ENCODE measurements at regions not wholly inside any gene's neighbourhood (a gene's known extent, or its start where the extent isn't known, plus 50 kb on each side); places are given as distances from the start of the nearest gene placed in this dataset.

DNA sequence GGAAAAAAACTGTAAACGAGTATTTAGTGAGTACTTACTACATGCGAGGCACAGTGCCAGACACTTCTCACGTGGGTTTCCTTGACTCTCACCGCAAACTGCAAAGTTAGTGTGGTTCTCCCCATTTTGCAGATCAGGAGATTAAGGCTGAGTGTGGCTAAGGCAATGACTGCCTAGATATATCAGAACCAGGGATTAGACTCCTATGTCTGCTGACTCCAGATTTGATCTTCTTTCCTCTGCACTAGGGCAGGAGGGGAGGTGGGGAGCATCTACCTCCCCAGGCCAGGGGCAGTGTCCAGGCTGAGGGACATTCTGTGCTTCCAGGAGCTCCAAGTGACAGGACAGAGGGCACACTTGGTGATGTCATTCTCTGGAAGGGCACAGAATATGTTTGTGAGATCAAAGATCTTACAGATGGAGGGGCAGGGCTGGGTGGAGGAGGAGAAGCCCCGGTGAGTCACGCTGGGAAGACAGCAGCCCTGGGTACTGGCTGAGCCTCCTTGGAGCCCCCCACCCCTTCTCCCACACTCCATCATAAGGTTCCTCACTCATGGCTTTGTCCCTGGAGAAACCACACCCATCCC is 92.4 kb downstream of the RHOB start:
- Histone ChIP-seq H3K9ac (replicated peaks; ENCODE audit: extremely low read depth, insufficient read depth, low read length) (no peak overlapping the region), H2AFZ (ENCODE audit: low read depth, low read length) (peak overlapping the region; percentile 81), H4K20me1 (replicated peaks; ENCODE audit: control insufficient read depth, extremely low read depth, insufficient read depth, low read length) (no peaks in the 10 kb centered on the region), H3K9me1 (replicated peaks; ENCODE audit: control insufficient read depth, extremely low read depth, insufficient read depth, low read length) (no peaks in the 10 kb centered on the region), H3K27me3 (ENCODE audit: control insufficient read depth in 2 of 2, insufficient read depth in 2 of 2, low read length in 2 of 2) (no peaks in the 10 kb centered on the region), H3K79me2 (ENCODE audit: control insufficient read depth, insufficient read depth, low read length) (no peaks in the 10 kb centered on the region), H3K36me3 (ENCODE audit: control insufficient read depth in 2 of 2, extremely low read depth in 1 of 2, insufficient read depth in 2 of 2, low read length in 2 of 2) (no peaks in the 10 kb centered on the region), H3K9me3 (replicated peaks; ENCODE audit: control insufficient read depth, insufficient read depth, low read length) (no peaks in the 10 kb centered on the region), H3K4me3 (replicated peaks in 1 of 3; ENCODE audit: insufficient read depth in 1 of 3, low read depth in 1 of 3, low read length in 3 of 3) (no peak overlapping the region), H3K4me1 (ENCODE audit: control insufficient read depth, extremely low read depth, insufficient read depth, low read length) (peaks cover 9% of the 10 kb centered on the region), H3K27ac (ENCODE audit: insufficient read depth, low read depth, low read length) (no peak overlapping the region), H3K4me2 (ENCODE audit: insufficient read depth, low read length) (no peak overlapping the region)
- no TSS peak for BruUV-seq (replicated peaks)
- dilution Hi-C loops (cut with MboI; ENCODE audit: extremely low pct_ligation_motif_present, low sequenced_read_pairs) = no loop called here
- CTCF ChIA-PET = no interaction called here
- FAIRE-seq (peak; percentile 49), DNase-seq (ENCODE audit: low read depth, low spot score) (no peak)
- TF ChIP-seq EZH2 (IDR thresholded peaks at IDR 0.05; ENCODE audit: borderline replicate concordance, low read depth, low read length, severe bottlenecking) (no peak), JUN (IDR thresholded peaks at IDR 0.05; ENCODE audit: borderline replicate concordance, insufficient read depth, insufficient read length, low read depth) (no peak), FOS (IDR thresholded peaks at IDR 0.05; ENCODE audit: borderline replicate concordance, insufficient read depth, low read length) (no peak), POLR2A (IDR thresholded peaks at IDR 0.05; ENCODE audit: low read depth, low read length) (no peak), POLR2AphosphoS5 (IDR thresholded peaks at IDR 0.05; ENCODE audit: insufficient read depth, low read depth, low read length) (no peak), MYC (IDR thresholded peaks at IDR 0.05; ENCODE audit: low read depth, low read length) (no peak), GATA2 (IDR thresholded peaks at IDR 0.05; ENCODE audit: insufficient read depth, insufficient read length, low read depth, low read length) (no peak)
- TF ChIP-seq, protein P1, sequence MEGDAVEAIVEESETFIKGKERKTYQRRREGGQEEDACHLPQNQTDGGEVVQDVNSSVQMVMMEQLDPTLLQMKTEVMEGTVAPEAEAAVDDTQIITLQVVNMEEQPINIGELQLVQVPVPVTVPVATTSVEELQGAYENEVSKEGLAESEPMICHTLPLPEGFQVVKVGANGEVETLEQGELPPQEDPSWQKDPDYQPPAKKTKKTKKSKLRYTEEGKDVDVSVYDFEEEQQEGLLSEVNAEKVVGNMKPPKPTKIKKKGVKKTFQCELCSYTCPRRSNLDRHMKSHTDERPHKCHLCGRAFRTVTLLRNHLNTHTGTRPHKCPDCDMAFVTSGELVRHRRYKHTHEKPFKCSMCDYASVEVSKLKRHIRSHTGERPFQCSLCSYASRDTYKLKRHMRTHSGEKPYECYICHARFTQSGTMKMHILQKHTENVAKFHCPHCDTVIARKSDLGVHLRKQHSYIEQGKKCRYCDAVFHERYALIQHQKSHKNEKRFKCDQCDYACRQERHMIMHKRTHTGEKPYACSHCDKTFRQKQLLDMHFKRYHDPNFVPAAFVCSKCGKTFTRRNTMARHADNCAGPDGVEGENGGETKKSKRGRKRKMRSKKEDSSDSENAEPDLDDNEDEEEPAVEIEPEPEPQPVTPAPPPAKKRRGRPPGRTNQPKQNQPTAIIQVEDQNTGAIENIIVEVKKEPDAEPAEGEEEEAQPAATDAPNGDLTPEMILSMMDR (IDR thresholded peaks at IDR 0.05; ENCODE audit: extremely low read depth in 1 of 2, insufficient read depth in 1 of 2, low read depth in 1 of 2, low read length in 2 of 2) = no peak
- TF ChIP-seq, protein P2, sequence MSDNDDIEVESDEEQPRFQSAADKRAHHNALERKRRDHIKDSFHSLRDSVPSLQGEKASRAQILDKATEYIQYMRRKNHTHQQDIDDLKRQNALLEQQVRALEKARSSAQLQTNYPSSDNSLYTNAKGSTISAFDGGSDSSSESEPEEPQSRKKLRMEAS (IDR thresholded peaks at IDR 0.05; ENCODE audit: insufficient read depth, insufficient read length) = no peak
- POLR2A ChIA-PET = no interaction called here
- intact Hi-C loops (cut with micrococcal nuclease) = no loop called here

Data from endothelial cell of umbilical vein (primary cell).